OCI-LY7 (cell line): ENCODE measurements at regions not wholly inside any gene's neighbourhood (a gene's known extent, or its start where the extent isn't known, plus 50 kb on each side); places are given as distances from the start of the nearest gene placed in this dataset.

ENCODE experiments used
- BruUV-seq: library from RNA; stranded (reverse); fragments of 400-500 nt; replicated peaks from 2 replicates; lab custom pipeline; 2021; lab: Mats Ljungman, UMichigan
- CTCF ChIA-PET: fragments of 300-600 bp; sonication (Branson Sonifier 250); formaldehyde crosslinking; loops from one replicate; lab custom pipeline; 2022; ENCODE audit warnings: antibody characterized with exemption; ENCODE audit not compliant: unreplicated experiment; lab: Charles Lee
- POLR2A ChIA-PET: fragments of 300-600 bp; sonication (Branson Sonifier 250); formaldehyde crosslinking; loops from one replicate; lab custom pipeline; 2022; ENCODE audit warnings: antibody characterized with exemption; lab: Charles Lee
- DNase-seq: peaks from one replicate; pipeline ENCODE4 v3.0.0-alpha.2; 2015; ENCODE audit warnings: low spot score
- H2AFZ ChIP-seq: fragments of 200-600 bp; sonication (generic), shearing (Covaris generic); 2 replicates; pipeline ENCODE4 v1.6.1; 2014; ENCODE audit warnings: mild to moderate bottlenecking, antibody characterized with exemption, low read length, moderate library complexity
- H3K27ac ChIP-seq: fragments of 200-600 bp; sonication (generic); 2 replicates; pipeline ENCODE4 v1.5.1; 2014; ENCODE audit warnings: mixed run types, low read depth, mild to moderate bottlenecking, moderate library complexity, low read length, inconsistent platforms; ENCODE audit not compliant: poor library complexity, severe bottlenecking
- H3K36me3 ChIP-seq: fragments of 200-600 bp; sonication (generic); 2 replicates; pipeline ENCODE4 v1.6.1; 2014; ENCODE audit warnings: mild to moderate bottlenecking, antibody characterized with exemption, low read length, moderate library complexity, mixed read lengths; ENCODE audit not compliant: insufficient read depth
- H3K4me1 ChIP-seq: fragments of 200-600 bp; sonication (generic); 2 replicates; pipeline ENCODE4 v1.5.1; 2014; ENCODE audit warnings: mild to moderate bottlenecking, low read length; ENCODE audit not compliant: insufficient read depth, poor library complexity, severe bottlenecking
- H3K4me2 ChIP-seq: fragments of 200-600 bp; sonication (generic); 2 replicates; pipeline ENCODE4 v1.6.1; 2014; ENCODE audit warnings: mild to moderate bottlenecking, low read length
- H3K4me3 ChIP-seq: fragments of 200-600 bp; sonication (generic); 2 replicates; pipeline ENCODE4 v1.5.1; 2014; ENCODE audit warnings: mild to moderate bottlenecking, low read depth, low read length; ENCODE audit not compliant: poor library complexity, severe bottlenecking
- H3K79me2 ChIP-seq: fragments of 200-600 bp; sonication (generic); 2 replicates; pipeline ENCODE4 v1.6.1; 2016; ENCODE audit warnings: low read depth, mild to moderate bottlenecking, low read length, moderate library complexity, mixed read lengths; ENCODE audit not compliant: insufficient read depth
- H3K9me2 ChIP-seq: fragments of 200-600 bp; sonication (generic); 2 replicates; pipeline ENCODE4 v1.6.1; 2016; ENCODE audit warnings: mild to moderate bottlenecking, low read length, mixed read lengths; ENCODE audit not compliant: insufficient read depth
- H3K9me3 ChIP-seq: fragments of 200-600 bp; sonication (generic); 2 replicates; pipeline ENCODE4 v1.6.1; 2014; ENCODE audit warnings: mild to moderate bottlenecking, mixed run types, low read length, mixed read lengths
- H4K20me1 ChIP-seq: fragments of 200-600 bp; sonication (generic); 2 replicates; pipeline ENCODE4 v1.6.1; 2014; ENCODE audit warnings: mild to moderate bottlenecking, antibody characterized with exemption, low read length, moderate library complexity, mixed read lengths; ENCODE audit not compliant: insufficient read depth
- EZH2phosphoT487 ChIP-seq: fragments of 200-600 bp; sonication (generic); IDR thresholded peaks from 2 replicates; pipeline ENCODE4 v1.6.1; 2018; ENCODE audit warnings: low read depth, borderline replicate concordance, mild to moderate bottlenecking, mixed run types, antibody characterized with exemption, low read length, moderate library complexity, mixed read lengths
- intact Hi-C: fragments of 100-400 bp; cut with micrococcal nuclease; formaldehyde crosslinking; loops from one replicate; pipeline ENCODE4 v1.10.0; 2022; ENCODE audit not compliant: unreplicated experiment
- TF ChIP-seq, protein P1 (sequence below): fragments of 200-600 bp; sonication (generic); conservative IDR thresholded peaks from 2 replicates; pipeline ENCODE4 v1.5.1; 2014; ENCODE audit warnings: mild to moderate bottlenecking, antibody characterized with exemption, low read length, moderate library complexity, mixed read lengths

- no peaks in the 10 kb centered on the region for H4K20me1 ChIP-seq
- H3K79me2 ChIP-seq: no peaks in the 10 kb centered on the region
- no peaks in the 10 kb centered on the region for H3K4me1 ChIP-seq
- ChIA-PET CTCF (no interaction called here), POLR2A (no interaction called here)
- BruUV-seq: no TSS peak
- H3K9me3 ChIP-seq: no peaks in the 10 kb centered on the region
- H3K4me3 ChIP-seq: no peak overlapping the region
- H2AFZ ChIP-seq: no peak overlapping the region
- H3K27ac ChIP-seq: no peak overlapping the region
- no peak for TF ChIP-seq EZH2phosphoT487
- TF ChIP-seq, protein P1, sequence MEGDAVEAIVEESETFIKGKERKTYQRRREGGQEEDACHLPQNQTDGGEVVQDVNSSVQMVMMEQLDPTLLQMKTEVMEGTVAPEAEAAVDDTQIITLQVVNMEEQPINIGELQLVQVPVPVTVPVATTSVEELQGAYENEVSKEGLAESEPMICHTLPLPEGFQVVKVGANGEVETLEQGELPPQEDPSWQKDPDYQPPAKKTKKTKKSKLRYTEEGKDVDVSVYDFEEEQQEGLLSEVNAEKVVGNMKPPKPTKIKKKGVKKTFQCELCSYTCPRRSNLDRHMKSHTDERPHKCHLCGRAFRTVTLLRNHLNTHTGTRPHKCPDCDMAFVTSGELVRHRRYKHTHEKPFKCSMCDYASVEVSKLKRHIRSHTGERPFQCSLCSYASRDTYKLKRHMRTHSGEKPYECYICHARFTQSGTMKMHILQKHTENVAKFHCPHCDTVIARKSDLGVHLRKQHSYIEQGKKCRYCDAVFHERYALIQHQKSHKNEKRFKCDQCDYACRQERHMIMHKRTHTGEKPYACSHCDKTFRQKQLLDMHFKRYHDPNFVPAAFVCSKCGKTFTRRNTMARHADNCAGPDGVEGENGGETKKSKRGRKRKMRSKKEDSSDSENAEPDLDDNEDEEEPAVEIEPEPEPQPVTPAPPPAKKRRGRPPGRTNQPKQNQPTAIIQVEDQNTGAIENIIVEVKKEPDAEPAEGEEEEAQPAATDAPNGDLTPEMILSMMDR: no peak
- intact Hi-C loops: no loop called here
- no peak overlapping the region for H3K4me2 ChIP-seq
- no peak for DNase-seq
- no peaks in the 10 kb centered on the region for H3K36me3 ChIP-seq
- H3K9me2 ChIP-seq: no peaks in the 10 kb centered on the region
These were observed 709.3 kb downstream of the SLC4A3 start for GRCh38 chr2:220336771-220337170.

DNA sequence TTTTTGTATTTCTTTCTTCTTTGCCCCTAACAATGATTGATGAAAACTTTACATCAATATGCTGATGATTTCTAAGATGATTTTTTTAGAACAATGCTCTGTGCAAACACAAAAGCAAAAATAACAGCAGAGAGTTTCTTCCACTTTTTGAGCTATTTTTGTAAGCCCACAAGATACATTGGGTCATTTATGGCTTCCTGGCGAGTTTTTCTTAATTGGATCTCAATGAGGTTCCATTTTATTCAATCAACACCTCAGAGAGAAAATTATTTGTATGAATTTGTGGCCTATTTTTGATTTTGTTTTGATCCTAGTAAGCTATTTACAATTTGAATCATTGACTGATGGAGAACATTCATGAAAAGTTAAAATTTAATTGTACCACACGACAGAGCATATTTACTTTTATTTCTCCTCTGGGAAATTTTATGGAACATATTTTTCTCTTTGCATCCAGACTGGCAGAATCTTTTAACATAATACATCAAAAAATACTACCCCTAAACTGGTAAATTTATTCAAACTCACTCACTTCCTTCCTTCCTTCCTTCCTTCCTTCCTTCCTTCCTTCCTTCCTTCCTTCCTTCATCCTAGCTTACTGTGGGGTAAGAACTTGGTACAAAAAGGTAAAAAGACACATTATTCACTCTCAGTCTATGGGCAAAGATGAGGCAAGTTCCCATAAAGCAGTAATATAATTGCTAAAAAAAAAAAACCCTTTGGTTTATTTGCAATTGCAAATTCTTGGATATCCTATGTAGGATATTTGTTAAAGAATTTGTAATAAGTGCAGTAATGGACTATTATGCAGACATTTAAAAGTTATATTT, 710.4 kb downstream of the SLC4A3 start:
- Histone ChIP-seq H3K9me2 (no peaks in the 10 kb centered on the region), H3K79me2 (no peaks in the 10 kb centered on the region), H3K9me3 (no peaks in the 10 kb centered on the region), H3K27ac (no peak overlapping the region), H4K20me1 (no peaks in the 10 kb centered on the region), H3K4me2 (no peak overlapping the region), H2AFZ (no peak overlapping the region), H3K36me3 (no peaks in the 10 kb centered on the region), H3K4me3 (no peak overlapping the region), H3K4me1 (no peaks in the 10 kb centered on the region)
- intact Hi-C loops: no loop called here
- no peak for TF ChIP-seq EZH2phosphoT487
- TF ChIP-seq, protein P1: no peak
- POLR2A ChIA-PET: interaction anchor here (0.7 kb wide), 1 partner anchor 123 kb away, joined by 3 read pairs; no protein-coding TSS in a partner anchor
- BruUV-seq: no TSS peak
- no peak for DNase-seq
- CTCF ChIA-PET: no interaction called here

- no peaks in the 10 kb centered on the region for H3K79me2 ChIP-seq
- no peak overlapping the region for H3K4me2 ChIP-seq
- no TSS peak for BruUV-seq
- H4K20me1 ChIP-seq: no peaks in the 10 kb centered on the region
- H3K9me3 ChIP-seq: no peaks in the 10 kb centered on the region
- no peaks in the 10 kb centered on the region for H3K4me1 ChIP-seq
- TF ChIP-seq, protein P1: no peak
- TF ChIP-seq EZH2phosphoT487: no peak
- no peaks in the 10 kb centered on the region for H3K36me3 ChIP-seq
- CTCF ChIA-PET: no interaction called here
- H2AFZ ChIP-seq: no peak overlapping the region
- H3K4me3 ChIP-seq: no peak overlapping the region
- POLR2A ChIA-PET: no interaction called here
- no peak for DNase-seq
- intact Hi-C loops: no loop called here
- no peak overlapping the region for H3K27ac ChIP-seq
- no peaks in the 10 kb centered on the region for H3K9me2 ChIP-seq
These were observed 713.6 kb downstream of the SLC4A3 start for GRCh38 chr2:220341014-220341413.
